GM18861 (cell line): ENCODE measurements at regions not wholly inside any gene's neighbourhood (a gene's known extent, or its start where the extent isn't known, plus 50 kb on each side); places are given as distances from the start of the nearest gene placed in this dataset.

Source experiments
- ATAC-seq: cut with Tn5 transposase; IDR thresholded peaks from one replicate; pipeline ENCODE4 v1.9.1; 2021; ENCODE audit not compliant: unreplicated experiment

DNA sequence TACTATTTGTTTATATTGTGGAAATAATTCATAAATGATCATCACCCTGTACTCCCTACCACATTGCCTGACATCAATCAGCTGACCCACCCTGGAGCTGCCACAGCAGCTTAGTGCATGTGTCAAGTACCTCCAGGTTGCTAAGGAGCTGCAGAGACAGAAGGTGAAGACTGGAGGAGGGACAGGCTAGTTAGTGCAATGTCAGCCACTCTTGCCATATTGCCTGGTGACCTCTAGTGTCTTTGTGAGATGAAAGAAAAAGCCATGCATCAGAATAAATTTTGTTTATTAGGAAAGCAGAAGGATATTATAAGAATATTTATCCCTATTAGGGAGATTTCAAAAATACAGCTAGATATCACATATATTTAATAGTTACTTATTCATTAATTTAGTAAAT lies 243.9 kb upstream of the FAT4 start:
- no peak for ATAC-seq

DNA sequence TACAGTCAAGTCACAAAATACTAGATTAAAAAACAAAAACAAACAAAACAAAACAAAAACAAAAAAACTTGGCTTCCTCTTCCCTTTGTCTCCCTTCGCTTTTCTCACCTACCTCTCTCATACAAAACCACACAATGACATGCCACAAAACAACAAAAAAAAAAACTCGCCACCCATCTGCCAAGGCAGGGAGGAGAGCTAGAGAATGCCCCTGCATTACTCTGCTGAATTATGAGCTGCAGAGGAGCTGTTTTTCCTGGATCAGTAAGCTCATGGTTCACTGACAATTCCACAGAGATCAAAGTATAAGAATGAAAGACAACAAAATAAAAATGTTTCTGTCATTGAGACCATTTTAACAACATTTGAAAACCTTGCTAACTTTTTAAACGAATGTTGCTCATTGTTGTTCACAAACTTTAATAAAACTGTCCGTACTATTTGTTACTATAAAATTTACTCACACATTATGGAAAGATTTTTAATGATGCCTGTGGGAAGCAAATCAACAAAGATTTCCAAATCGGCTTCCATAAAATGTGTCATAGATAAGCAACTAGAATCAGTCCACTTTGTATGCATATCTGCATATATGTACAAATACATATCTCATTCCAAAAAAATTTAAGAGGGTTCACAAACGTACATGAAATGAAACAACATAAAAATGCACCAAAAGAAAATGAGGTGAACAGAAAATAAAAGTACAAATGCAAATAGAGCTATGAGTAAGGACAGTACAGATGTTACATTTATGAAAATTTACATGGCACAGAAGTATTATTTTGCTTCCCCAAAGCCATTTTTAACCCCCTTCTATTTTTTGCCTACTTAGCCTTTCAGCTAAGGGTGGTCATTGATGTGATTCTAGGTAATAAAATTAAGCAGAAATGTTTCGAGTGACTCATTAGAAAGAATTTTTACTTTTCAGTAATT lies 252.4 kb upstream of the FAT4 start:
- no peak for ATAC-seq

DNA sequence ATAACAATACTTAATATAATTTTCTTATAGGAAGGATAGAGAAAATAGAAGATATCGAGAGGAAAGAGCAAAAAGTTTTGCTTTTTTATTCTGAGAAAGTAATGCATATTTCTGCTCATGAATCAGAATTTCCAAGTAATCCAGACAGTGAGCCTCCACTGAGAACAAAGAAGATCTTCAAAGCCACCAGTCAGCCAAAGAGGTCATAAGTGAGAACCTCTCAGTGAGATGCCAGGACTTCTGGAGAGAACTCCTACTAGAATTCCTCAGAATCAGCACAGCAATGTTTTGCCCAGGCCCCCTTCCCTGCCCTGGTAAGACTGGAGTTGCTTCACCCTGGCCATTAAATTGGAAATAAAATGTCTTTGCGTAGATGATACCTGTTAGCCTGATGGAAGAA lies 254.4 kb upstream of the FAT4 start:
- no peak for ATAC-seq

GRCh38 chr4:125049711-125050110 lies 265.0 kb upstream of the FAT4 start:
- ATAC-seq: no peak

DNA sequence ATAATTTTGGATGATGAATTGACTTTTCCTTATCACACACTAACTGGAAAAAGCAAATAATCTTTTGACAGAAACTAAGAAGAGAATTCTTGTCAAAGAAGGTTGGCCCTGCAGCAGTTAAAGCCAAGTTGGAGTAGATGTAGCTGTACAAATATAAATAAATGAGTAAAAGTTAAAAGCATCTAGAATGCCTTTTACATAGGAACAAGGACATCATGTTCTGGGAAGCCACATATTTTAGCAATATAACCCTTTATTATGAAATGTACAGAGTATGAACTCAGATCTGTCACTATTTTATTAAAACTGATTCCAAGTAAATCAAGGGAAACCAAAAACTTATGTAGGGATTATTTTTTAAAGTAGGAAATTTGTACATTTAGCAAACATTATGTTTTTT lies 269.4 kb upstream of the FAT4 start:
- ATAC-seq: no peak

GRCh38 chr4:125044886-125045285 lies 269.9 kb upstream of the FAT4 start:
- ATAC-seq: no peak

DNA sequence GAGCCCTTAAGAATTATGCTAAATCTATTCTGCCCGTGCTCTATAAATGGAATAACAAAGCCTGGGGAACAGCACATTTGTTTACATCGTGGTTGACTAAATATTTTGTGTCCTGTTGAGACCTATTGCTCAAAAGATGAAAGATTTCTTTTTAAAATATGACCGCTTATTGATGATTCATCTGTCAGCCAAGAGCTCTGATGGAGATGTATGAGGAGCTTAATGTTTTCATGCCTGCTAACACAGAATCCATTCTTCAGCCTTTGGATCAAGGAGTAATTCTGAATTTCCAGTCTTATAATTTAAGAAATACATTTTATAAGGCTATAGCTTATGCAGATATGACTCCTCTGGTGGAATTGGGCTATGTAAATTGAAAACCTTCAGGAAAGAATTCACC lies 271.3 kb upstream of the FAT4 start:
- ATAC-seq: no peak

DNA sequence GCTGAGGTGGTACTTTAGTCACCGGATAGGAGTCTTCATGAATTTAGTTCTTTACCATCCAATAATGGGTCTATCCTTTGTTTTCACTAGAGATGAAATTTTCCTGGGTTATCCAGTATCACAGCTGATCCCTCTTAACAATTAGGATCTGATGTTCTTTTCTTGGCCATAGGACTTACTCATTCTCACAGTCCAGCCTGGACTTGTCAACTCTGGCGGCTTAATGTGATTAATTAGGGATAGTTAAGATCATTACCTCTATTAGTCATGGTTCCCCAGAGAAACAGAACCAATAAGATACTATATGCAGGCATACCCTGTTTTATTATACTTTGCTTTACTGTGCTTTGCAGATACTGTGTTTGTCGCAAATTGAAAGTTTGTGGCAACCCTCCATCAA lies 272.7 kb upstream of the FAT4 start:
- no peak for ATAC-seq

- ATAC-seq: no peak
These were observed 273.3 kb upstream of the FAT4 start for GRCh38 chr4:125041372-125041930.

DNA sequence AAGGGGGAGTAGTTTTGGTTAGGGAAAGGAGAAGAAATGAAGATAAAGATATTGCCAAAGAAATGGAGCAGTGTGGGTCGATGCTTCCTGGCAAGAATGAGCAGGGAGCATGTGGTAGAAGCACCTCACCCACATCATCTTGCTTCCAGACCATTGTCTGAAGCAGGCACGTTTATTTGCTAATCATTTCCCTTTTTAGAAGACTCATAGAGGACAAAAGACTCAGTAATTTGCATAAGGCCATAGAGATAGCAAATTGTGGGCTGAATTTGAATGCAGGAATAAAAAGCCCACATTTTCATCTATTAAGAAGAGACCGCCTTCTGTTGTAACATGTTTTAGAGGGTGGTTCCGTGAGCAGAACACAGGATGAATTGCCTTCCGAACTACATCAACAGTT lies 275.2 kb upstream of the FAT4 start:
- ATAC-seq: no peak

GRCh38 chr4:125022855-125023501 lies 291.8 kb upstream of the FAT4 start:
- no peak for ATAC-seq

DNA sequence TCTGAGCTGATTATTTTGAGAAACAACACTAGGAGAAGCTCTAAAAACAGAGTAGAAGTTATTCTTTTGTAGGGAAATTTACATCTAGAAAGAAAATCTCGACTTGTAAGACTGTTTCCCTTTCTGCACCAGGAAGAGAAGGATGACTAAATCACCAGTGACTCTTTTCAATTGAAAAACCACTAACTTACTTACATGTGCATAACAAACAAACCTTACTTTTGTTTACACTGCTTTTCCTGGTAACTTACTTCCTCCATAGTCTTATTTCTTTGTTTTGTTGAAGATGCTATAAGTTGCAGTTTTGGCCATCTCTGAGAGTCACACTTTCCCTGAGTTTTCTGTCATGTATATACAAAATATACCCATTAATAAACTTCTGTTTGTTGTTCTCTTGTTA lies 293.6 kb upstream of the FAT4 start:
- ATAC-seq: no peak

- no peak for ATAC-seq
These were observed 294.4 kb upstream of the FAT4 start for GRCh38 chr4:125020089-125021034.

DNA sequence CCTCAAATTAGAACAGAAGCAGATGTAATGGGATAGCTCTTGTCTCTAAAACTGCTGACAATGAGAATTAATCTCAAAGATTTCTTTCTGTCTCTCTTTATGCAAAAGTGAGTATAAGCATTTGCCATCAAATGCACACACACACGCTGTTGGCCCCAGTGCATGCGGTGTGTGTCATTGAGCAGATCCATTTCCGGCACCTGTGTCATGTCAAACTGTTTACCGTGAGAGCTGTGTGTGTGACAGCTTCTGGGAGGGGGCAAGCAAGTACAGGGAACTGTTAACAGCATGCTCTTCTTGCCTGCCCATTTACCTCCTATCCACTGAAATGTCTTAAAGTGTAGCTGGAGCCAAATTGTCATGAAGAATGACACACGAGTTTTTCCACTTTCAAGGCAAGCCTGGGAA lies 297.9 kb upstream of the FAT4 start:
- no peak for ATAC-seq

- no peak for ATAC-seq
These were observed 300.9 kb upstream of the FAT4 start for GRCh38 chr4:125013891-125014290.

DNA sequence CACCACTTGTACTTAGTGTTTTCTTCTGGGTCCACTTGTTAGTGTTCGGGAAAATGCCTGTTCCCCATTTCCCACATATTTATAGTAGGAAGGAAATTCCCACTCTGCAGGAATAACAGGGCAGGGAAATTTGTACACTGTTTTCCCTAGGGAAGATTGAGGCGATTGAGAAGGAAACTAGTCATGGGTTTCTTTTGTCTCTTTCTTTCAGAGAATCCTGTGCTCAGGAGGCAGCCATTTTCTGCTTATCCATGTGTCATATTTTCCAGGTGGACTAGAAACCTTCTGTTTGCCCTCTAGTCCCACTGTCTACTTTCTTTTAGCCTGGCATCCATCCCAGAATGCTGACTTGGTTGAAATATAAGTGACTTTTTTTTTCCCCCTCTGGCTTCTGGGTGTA lies 299.1 kb upstream of the ANKRD50 start:
- ATAC-seq: no peak

- ATAC-seq: no peak
These were observed 298.4 kb upstream of the ANKRD50 start for GRCh38 chr4:125010796-125011503.

DNA sequence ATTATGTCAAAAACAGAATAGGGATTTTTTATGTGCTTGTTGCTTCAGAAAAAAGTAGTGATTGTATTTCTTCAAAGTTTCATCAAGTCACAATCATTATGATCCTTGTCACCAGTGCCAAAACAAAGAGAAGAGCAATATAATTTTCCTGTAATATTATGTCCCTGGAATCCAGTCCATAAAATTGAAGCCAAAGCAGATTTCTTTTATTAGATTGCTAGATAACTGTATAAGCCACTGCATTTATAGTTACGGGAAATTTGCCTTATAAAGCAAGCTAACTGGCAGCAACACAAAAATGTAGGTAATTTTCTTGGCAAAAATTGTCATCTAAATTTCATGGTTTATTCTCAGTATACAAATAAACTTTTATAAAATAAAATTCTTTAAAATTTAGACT lies 296.1 kb upstream of the ANKRD50 start:
- no peak for ATAC-seq

- ATAC-seq: no peak
These were observed 292.1 kb upstream of the ANKRD50 start for GRCh38 chr4:125004676-125005075.

DNA sequence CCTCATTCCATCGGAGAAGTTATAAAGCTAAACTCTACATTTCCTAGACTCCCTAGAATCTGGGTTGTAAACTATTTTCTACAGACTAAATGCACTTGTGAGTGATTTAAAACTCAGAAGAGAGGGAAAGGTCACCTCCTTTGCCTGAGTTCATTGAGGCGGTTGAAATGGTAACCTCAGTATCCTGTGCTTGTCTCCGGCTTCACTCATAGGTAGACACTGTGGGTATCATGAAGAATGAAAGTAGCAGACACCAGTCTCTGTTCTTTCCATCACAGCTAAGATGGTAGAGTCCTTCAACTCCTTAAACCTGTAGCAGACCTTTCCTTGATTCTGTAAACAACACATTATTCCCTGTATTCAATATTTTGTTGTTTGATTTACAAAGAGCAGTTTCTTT lies 291.3 kb upstream of the ANKRD50 start:
- ATAC-seq: no peak
